ENCODE measurements at regions not wholly inside any gene's neighbourhood (a gene's known extent, or its start where the extent isn't known, plus 50 kb on each side); places are given as distances from the start of the nearest gene placed in this dataset.
"Not testable (repeated sequence)": the region's sequence is repeated elsewhere in the genome, so short reads cannot be mapped to it uniquely, and the experiment has no call there.

- TF ChIP-seq CTCF (IDR thresholded peaks at IDR 0.05; ENCODE audit: borderline replicate concordance, control extremely low read depth, extremely low read depth, insufficient read depth, missing control alignments): no peak
- DNase-seq (ENCODE audit: low spot score): no peak
- in situ Hi-C loops (cut with MboI; ENCODE audit: low sequenced_read_pairs, unreplicated experiment): no loop called here
Observed at GRCh38 chr2:101587251-101587650, 110.3 kb upstream of the MAP4K4 start.

GRCh38 chr2:101583861-101584260, 108.9 kb upstream of the RFX8 start:
- in situ Hi-C loops (cut with MboI; ENCODE audit: low sequenced_read_pairs, unreplicated experiment): no loop called here
- no peak for DNase-seq (ENCODE audit: low spot score)

GRCh38 chr2:101581675-101582299, 106.9 kb upstream of the RFX8 start:
- in situ Hi-C loops (cut with MboI; ENCODE audit: low sequenced_read_pairs, unreplicated experiment): no loop called here
- no peak for DNase-seq (ENCODE audit: low spot score)
- TF ChIP-seq CTCF (IDR thresholded peaks at IDR 0.05; ENCODE audit: borderline replicate concordance, control extremely low read depth, extremely low read depth, insufficient read depth, missing control alignments): no peak

More at GRCh38 chr2:101583861-101584260, 108.9 kb upstream of the RFX8 start:
- TF ChIP-seq CTCF (IDR thresholded peaks at IDR 0.05; ENCODE audit: borderline replicate concordance, control extremely low read depth, extremely low read depth, insufficient read depth, missing control alignments): no peak

- TF ChIP-seq CTCF (IDR thresholded peaks at IDR 0.05; ENCODE audit: borderline replicate concordance, control extremely low read depth, extremely low read depth, insufficient read depth, missing control alignments): no peak
- in situ Hi-C loops (cut with MboI; ENCODE audit: low sequenced_read_pairs, unreplicated experiment): no loop called here
- no peak for DNase-seq (ENCODE audit: low spot score)
Observed at GRCh38 chr2:101580528-101580927, 105.6 kb upstream of the RFX8 start.

GRCh38 chr2:101578671-101579070, 103.8 kb upstream of the RFX8 start:
- DNase-seq (ENCODE audit: low spot score): no peak
- in situ Hi-C loops (cut with MboI; ENCODE audit: low sequenced_read_pairs, unreplicated experiment): no loop called here
- no peak for TF ChIP-seq CTCF (IDR thresholded peaks at IDR 0.05; ENCODE audit: borderline replicate concordance, control extremely low read depth, extremely low read depth, insufficient read depth, missing control alignments)

GRCh38 chr2:101578135-101578534, 103.2 kb upstream of the RFX8 start:
- DNase-seq (ENCODE audit: low spot score); in situ Hi-C loops (cut with MboI; ENCODE audit: low sequenced_read_pairs, unreplicated experiment): not testable (repeated sequence)

- in situ Hi-C loops (cut with MboI; ENCODE audit: low sequenced_read_pairs, unreplicated experiment): no loop called here
- DNase-seq (ENCODE audit: low spot score): no peak
- no peak for TF ChIP-seq CTCF (IDR thresholded peaks at IDR 0.05; ENCODE audit: borderline replicate concordance, control extremely low read depth, extremely low read depth, insufficient read depth, missing control alignments)
Observed at GRCh38 chr2:101577173-101577572, 102.3 kb upstream of the RFX8 start.
